Tibial artery (tissue), 4 donors: ENCODE measurements at regions not wholly inside any gene's neighbourhood (a gene's known extent, or its start where the extent isn't known, plus 50 kb on each side); places are given as distances from the start of the nearest gene placed in this dataset.

Experiments
- DNase-seq, 2 donors: peaks; one replicate each; pipeline ENCODE4 v3.0.0-alpha.2; 2019
- H3K27ac ChIP-seq, 2 donors: fragments of 200-600 bp; sonication (generic) in 1 of 2; 1 replicate in 1 of 2; 2 replicates in 1 of 2; pipeline ENCODE4 v1.5.1; 2018 to 2019; ENCODE audit warnings: mild to moderate bottlenecking in 1 of 2
- H3K27me3 ChIP-seq, 2 donors: fragments of 200-600 bp; sonication (generic) in 1 of 2; one replicate each; pipeline versions ENCODE4 v1.5.1 to v1.6.0; 2016 to 2019
- H3K36me3 ChIP-seq, 3 donors: fragments of 200-600 bp; sonication (generic) in 2 of 3; one replicate each; pipeline ENCODE4 v1.5.1; 2016 to 2019; ENCODE audit warnings: mild to moderate bottlenecking in 2 of 3
- H3K4me1 ChIP-seq, 4 donors: fragments of 200-600 bp; sonication (generic) in 2 of 4; 1 replicate in 3 of 4; 2 replicates in 1 of 4; pipeline ENCODE4 v1.5.1; 2016 to 2019
- H3K4me3 ChIP-seq, 2 donors: fragments of 200-600 bp; sonication (generic) in 1 of 2; 1 replicate in 1 of 2; 2 replicates in 1 of 2; pipeline ENCODE4 v1.5.1; 2018 to 2019; ENCODE audit warnings: mild to moderate bottlenecking in 2 of 2
- H3K9me3 ChIP-seq, 3 donors: fragments of 200-600 bp; sonication (generic) in 1 of 3; one replicate each; pipeline ENCODE4 v1.5.1; 2016 to 2019
- intact Hi-C: fragments of 100-400 bp; cut with DNase I; formaldehyde crosslinking; loops from one replicate; pipeline ENCODE4 v1.15.0; 2023; ENCODE audit warnings: low total_unique reads
- TF ChIP-seq, protein P1 (sequence below), 2 experiments: fragments of 200-600 bp in 1 of 2; fragments of 450-650 bp in 1 of 2; IDR thresholded peaks; one replicate each; pipeline ENCODE4 v1.5.1; 2017 to 2019; ENCODE audit warnings: antibody characterized with exemption in 2 of 2, mild to moderate bottlenecking in 1 of 2, moderate library complexity in 1 of 2

DNA sequence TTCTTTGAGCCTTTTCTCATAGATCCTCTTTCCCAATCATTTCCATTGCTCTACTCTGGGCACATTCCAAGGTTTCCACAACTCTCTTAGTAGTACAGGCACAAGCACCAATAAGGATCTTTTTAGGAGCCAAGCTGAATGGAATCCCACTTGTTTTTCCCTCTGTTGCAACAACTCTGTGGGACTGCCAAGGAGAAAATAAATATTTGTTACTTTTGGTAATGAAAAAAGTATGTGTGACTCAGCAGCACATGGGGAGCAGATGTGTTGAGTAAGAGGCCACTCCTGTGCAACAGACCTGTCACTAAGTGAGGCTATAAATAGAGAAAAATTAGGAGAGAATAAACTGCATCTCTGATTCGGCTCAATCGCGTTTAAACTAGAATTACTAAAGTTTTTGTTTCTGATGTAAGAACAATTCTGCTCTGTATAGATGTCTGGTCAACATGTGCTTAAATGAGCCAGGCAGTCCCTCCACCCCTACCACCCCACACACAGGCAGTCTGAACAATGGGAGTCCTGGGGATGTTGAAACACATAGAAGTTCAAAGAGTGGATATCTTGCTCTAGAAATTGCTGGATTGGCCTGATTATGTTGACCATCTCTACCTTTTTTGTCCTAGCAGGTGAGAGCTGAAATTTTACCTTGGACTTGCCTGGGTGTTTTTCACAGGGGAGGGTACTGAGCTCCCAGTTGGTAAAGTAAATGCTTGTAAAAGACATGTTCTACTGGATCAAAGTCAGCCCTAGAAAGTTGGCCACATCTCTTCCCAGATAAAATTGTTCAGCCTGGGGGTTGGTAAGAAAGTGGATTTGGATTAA, 244.3 kb upstream of the NOVA1 start:
- Histone ChIP-seq H3K36me3 (no peaks in the 10 kb centered on the region), H3K27me3 (no peaks in the 10 kb centered on the region), H3K4me1 (peaks cover 0 to 22% (median 4%) of the 10 kb centered on the region in 4 donors), H3K4me3 (no peak overlapping the region), H3K9me3 (no peaks in the 10 kb centered on the region), H3K27ac (peak overlapping the region; percentile 58 to 63)
- intact Hi-C loops: no loop called here
- TF ChIP-seq, protein P1, sequence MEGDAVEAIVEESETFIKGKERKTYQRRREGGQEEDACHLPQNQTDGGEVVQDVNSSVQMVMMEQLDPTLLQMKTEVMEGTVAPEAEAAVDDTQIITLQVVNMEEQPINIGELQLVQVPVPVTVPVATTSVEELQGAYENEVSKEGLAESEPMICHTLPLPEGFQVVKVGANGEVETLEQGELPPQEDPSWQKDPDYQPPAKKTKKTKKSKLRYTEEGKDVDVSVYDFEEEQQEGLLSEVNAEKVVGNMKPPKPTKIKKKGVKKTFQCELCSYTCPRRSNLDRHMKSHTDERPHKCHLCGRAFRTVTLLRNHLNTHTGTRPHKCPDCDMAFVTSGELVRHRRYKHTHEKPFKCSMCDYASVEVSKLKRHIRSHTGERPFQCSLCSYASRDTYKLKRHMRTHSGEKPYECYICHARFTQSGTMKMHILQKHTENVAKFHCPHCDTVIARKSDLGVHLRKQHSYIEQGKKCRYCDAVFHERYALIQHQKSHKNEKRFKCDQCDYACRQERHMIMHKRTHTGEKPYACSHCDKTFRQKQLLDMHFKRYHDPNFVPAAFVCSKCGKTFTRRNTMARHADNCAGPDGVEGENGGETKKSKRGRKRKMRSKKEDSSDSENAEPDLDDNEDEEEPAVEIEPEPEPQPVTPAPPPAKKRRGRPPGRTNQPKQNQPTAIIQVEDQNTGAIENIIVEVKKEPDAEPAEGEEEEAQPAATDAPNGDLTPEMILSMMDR (IDR thresholded peaks at IDR 0.05): no peak
- DNase-seq: peak; percentile 70 to 77

GRCh38 chr14:26845151-26845818, 247.5 kb upstream of the NOVA1 start:
- Histone ChIP-seq H3K4me3 (no peak overlapping the region), H3K9me3 (no peaks in the 10 kb centered on the region), H3K27ac (no peak overlapping the region), H3K4me1 (peaks cover 0 to 22% (median 4%) of the 10 kb centered on the region in 4 donors), H3K27me3 (no peaks in the 10 kb centered on the region), H3K36me3 (no peaks in the 10 kb centered on the region)
- intact Hi-C loops: no loop called here
- DNase-seq: no peak
- TF ChIP-seq, protein P1 (IDR thresholded peaks at IDR 0.05): no peak

DNA sequence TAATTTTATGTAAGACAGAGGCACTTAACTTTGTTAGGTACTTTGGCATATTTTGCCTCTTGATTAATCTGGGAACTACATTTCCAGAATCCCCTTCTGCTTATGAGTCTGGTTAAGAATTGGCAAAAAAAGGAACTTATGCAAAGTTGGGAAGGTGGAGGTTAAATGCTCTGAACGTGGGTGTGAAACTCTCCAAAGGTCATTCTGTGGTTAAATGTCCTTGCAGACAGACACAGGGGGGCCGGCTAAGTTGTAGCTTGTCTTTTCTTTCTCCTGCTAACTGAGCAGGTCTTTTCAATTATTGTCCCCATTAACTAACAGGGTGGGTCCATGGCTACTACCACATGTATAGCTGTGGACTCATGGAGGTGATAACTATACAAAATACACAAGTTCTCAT, 248.6 kb upstream of the NOVA1 start:
- intact Hi-C loops: no loop called here
- TF ChIP-seq, protein P1 (IDR thresholded peaks at IDR 0.05): no peak

GRCh38 chr14:26849514-26849913, 251.7 kb upstream of the NOVA1 start:
- no peak for DNase-seq
- no peak overlapping the region for H3K4me3 ChIP-seq
- H3K27me3 ChIP-seq: no peaks in the 10 kb centered on the region
- no peaks in the 10 kb centered on the region for H3K36me3 ChIP-seq
- no peak overlapping the region for H3K27ac ChIP-seq
- H3K4me1 ChIP-seq: no peaks in the 10 kb centered on the region
- TF ChIP-seq, protein P1 (IDR thresholded peaks at IDR 0.05): no peak
- no peaks in the 10 kb centered on the region for H3K9me3 ChIP-seq
- intact Hi-C loops: no loop called here

More for the DNA sequence above, 248.6 kb upstream of the NOVA1 start:
- Histone ChIP-seq H3K27me3 (no peaks in the 10 kb centered on the region), H3K4me3 (no peak overlapping the region), H3K4me1 (peaks cover 0 to 11% (median 2%) of the 10 kb centered on the region in 4 donors), H3K27ac (no peak overlapping the region), H3K9me3 (no peaks in the 10 kb centered on the region), H3K36me3 (no peaks in the 10 kb centered on the region)
- DNase-seq: no peak

DNA sequence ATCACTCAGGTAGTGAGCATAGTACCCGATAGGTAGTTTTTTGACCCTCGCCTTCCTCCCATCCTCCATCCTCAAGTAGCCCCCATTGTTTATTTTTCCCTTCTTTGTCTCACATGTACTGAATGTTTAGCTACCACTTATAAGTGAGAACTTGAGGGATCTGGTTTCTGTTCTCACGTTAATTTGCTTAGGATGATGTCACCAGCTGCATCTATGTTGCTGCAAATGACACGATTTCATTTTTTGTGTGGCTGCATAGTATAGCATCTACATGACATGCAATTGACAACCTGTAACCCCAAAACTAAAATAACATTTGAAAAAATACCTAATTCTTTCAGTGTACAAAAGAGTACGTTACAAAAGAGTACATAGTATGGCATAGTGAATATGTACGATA, 254.0 kb upstream of the NOVA1 start:
- DNase-seq: no peak
- Histone ChIP-seq H3K36me3 (no peaks in the 10 kb centered on the region), H3K27me3 (no peaks in the 10 kb centered on the region), H3K27ac (no peak overlapping the region), H3K9me3 (no peaks in the 10 kb centered on the region), H3K4me1 (no peaks in the 10 kb centered on the region), H3K4me3 (no peak overlapping the region)
- TF ChIP-seq, protein P1 (IDR thresholded peaks at IDR 0.05): no peak
- intact Hi-C loops: no loop called here
